Muscle of leg (tissue), 3 donors: ENCODE measurements at regions not wholly inside any gene's neighbourhood (a gene's known extent, or its start where the extent isn't known, plus 50 kb on each side); places are given as distances from the start of the nearest gene placed in this dataset.

Experiments
- DNase-seq: peaks from one replicate; pipeline ENCODE4 v3.0.0; 2013
- H3K27ac ChIP-seq: one replicate; pipeline ENCODE4 v1.5.1; 2013; ENCODE audit warnings: mild to moderate bottlenecking, low read length, control low read depth
- H3K27me3 ChIP-seq: one replicate; pipeline ENCODE4 v1.6.1; 2013; ENCODE audit warnings: low read length; ENCODE audit not compliant: control insufficient read depth, insufficient read depth
- H3K36me3 ChIP-seq: one replicate; pipeline ENCODE4 v1.6.1; 2013; ENCODE audit warnings: low read length; ENCODE audit not compliant: control insufficient read depth, insufficient read depth
- H3K4me1 ChIP-seq: one replicate; pipeline ENCODE4 v1.6.1; 2013; ENCODE audit warnings: low read length; ENCODE audit not compliant: control insufficient read depth, insufficient read depth
- H3K4me3 ChIP-seq: one replicate; pipeline ENCODE4 v1.5.1; 2013; ENCODE audit warnings: low read length, control low read depth
- H3K9me3 ChIP-seq: replicated peaks from 2 replicates; pipeline ENCODE4 v1.6.1; 2013; ENCODE audit warnings: low read depth, low read length; ENCODE audit not compliant: control insufficient read depth
- WGBS: methylation state at CpG from one replicate; pipeline ENCODE4 v1.1.5; 2013; ENCODE audit warnings: missing lambda C conversion rate; ENCODE audit not compliant: insufficient coverage; 5-methylcytosine and 5-hydroxymethylcytosine counted together

DNA sequence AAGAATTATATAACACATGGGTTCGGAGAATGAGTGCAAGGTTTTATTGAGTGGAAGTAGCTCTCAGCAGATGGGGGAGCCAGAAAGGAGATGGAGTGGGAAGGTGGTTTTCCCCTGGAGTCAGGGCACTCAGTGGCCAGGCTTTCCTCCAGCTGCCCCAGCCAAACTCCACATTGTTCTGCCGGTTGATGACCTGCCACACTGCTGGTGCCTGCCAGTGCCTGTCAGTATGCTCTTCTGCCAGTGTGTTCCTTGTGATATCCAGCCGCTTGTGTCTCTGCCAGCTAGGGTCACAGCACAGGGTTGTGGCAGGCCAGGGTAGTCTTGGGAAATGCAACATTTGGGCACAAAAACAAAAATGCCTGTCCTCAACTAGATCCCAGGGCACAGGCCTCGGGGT lies 604.8 kb upstream of the TECRL start:
- H3K36me3 ChIP-seq: no peaks in the 10 kb centered on the region
- no peaks in the 10 kb centered on the region for H3K9me3 ChIP-seq
- no peak overlapping the region for H3K27ac ChIP-seq
- H3K4me1 ChIP-seq: no peaks in the 10 kb centered on the region
- 94% methylated on average over 2 of the region's 4 CpGs for WGBS
- no peaks in the 10 kb centered on the region for H3K27me3 ChIP-seq
- no peak overlapping the region for H3K4me3 ChIP-seq
- DNase-seq: no peak

DNA sequence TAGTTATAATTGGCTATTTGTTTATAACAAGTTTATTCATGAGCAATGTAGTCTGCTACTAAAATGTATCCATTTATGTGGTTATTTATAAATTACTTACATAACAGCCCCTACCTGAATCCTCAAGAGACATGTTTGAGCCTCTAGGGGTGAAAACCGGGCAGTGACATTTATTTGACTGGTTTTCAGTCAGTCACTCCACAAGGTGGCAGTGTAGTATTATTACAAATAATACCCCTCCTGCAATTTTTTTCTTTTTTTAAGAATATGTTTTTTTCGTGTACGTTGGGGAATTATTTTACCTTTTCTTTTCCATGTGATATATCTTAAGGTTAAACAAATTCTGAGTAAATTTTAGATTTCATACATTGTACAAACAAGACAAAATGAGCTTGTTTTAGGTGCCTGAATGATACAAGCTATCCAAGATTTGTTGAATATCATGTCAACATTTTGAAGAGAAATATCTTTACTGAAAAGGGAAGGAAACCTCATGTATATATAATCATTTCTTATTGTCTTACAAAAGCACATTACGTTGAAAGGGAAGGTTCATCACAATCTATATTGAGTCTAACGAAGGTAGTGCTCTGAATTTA lies 598.7 kb upstream of the TECRL start:
- H3K27me3 ChIP-seq: no peaks in the 10 kb centered on the region
- WGBS: no CpG with 5 or more reads among the region's 5 CpGs

DNA sequence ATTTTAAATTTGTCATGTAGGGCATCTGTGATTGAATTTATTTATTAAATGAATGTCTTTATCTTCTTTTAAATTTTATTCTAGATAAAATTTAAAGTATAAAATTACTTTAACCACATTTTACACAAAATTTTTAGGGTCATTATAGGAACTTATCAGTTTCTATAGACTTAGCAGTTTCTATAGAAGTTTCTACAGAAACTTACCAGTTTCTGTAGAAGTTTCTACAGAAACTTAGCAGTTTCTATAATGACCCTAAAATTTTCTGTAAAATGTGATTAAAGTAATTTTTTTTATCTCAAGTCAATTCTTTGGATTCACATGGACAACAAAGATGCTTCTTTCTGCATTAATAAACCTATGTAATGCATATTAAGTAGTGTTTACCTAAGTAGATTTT lies 565.9 kb upstream of the TECRL start:
- no peaks in the 10 kb centered on the region for H3K27me3 ChIP-seq
- H3K4me3 ChIP-seq: no peak overlapping the region
- H3K36me3 ChIP-seq: no peaks in the 10 kb centered on the region
- DNase-seq: no peak
- H3K9me3 ChIP-seq: no peaks in the 10 kb centered on the region
- no peaks in the 10 kb centered on the region for H3K4me1 ChIP-seq
- H3K27ac ChIP-seq: no peak overlapping the region

More for the DNA sequence above, 598.7 kb upstream of the TECRL start:
- H3K4me3 ChIP-seq: no peak overlapping the region
- H3K9me3 ChIP-seq: no peaks in the 10 kb centered on the region
- no peaks in the 10 kb centered on the region for H3K36me3 ChIP-seq
- peak; percentile 6 for DNase-seq
- H3K27ac ChIP-seq: no peak overlapping the region
- H3K4me1 ChIP-seq: no peaks in the 10 kb centered on the region

DNA sequence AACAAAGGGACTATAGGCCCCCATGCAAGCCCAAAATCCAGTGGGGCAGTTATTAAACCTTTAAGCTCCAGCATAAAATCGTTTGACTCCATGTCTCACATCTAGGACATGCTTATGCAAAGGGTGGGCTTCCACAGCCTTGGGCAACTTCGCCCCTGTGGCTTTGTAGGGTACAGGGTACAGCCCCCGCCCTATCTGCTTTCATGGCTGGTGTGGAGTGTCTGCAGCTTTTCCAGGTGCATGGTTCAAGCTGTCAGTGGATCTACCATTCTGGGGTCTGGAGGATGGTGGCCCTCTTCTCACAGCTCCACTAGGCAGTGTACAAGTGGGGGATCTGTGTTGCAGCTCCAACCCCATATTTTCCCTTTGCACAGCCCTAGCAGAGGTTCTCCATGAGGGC lies 559.8 kb upstream of the TECRL start:
- 67% methylated on average over 1 of the region's 3 CpGs for WGBS

DNA sequence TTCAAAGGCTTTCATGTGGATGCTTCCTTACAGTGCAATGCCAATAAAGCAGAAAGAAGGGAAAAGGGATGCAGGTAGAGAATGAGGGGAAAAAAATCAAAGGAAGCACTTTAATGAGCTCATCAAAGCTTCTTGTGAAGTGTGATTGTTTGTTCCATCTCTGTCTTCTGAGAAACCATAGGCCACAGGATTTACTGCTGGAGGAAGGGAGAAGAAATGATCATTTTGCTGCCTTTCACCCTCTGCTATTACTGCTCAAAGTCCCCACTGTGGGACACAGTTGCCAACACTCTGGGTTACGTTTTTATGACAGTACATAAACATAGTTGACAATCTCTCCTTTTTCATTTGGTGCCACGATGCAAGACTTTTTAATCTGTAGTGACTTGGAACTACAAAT lies 558.0 kb upstream of the TECRL start:
- no peak overlapping the region for H3K4me3 ChIP-seq
- H3K4me1 ChIP-seq: no peaks in the 10 kb centered on the region
- no peaks in the 10 kb centered on the region for H3K9me3 ChIP-seq
- no peak for DNase-seq
- no peaks in the 10 kb centered on the region for H3K36me3 ChIP-seq
- H3K27ac ChIP-seq: no peak overlapping the region
- WGBS: no CpG with 5 or more reads among the region's 2 CpGs
- no peaks in the 10 kb centered on the region for H3K27me3 ChIP-seq

More for the DNA sequence above, 559.8 kb upstream of the TECRL start:
- H3K36me3 ChIP-seq: no peaks in the 10 kb centered on the region
- no peak overlapping the region for H3K4me3 ChIP-seq
- H3K4me1 ChIP-seq: no peaks in the 10 kb centered on the region
- no peak overlapping the region for H3K27ac ChIP-seq
- no peaks in the 10 kb centered on the region for H3K27me3 ChIP-seq
- H3K9me3 ChIP-seq: no peaks in the 10 kb centered on the region
- no peak for DNase-seq

DNA sequence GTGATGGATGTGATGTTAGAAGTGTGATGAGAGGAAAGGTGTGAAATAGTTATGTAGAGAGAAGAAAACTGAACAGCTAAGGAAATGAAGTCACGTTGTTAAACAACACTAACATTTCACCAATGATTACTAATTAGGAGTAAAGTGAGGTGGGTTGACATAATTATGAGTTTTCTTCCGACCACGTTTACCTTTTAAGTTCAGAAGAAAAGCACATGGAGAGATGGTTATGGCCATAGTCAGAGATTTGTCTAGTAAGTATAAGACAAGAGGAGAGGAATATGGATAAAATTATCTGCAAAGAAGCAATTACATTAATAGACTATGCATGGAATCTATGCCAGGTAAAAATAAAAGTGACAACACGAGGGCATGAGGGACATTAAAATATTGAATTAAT lies 551.3 kb upstream of the TECRL start:
- DNase-seq: no peak
- no peaks in the 10 kb centered on the region for H3K36me3 ChIP-seq
- no peak overlapping the region for H3K4me3 ChIP-seq
- no peaks in the 10 kb centered on the region for H3K27me3 ChIP-seq
- H3K9me3 ChIP-seq: peaks cover 3% of the 10 kb centered on the region
- WGBS: 64% methylated on average over 1 of the region's 4 CpGs
- H3K4me1 ChIP-seq: no peaks in the 10 kb centered on the region
- H3K27ac ChIP-seq: no peak overlapping the region

DNA sequence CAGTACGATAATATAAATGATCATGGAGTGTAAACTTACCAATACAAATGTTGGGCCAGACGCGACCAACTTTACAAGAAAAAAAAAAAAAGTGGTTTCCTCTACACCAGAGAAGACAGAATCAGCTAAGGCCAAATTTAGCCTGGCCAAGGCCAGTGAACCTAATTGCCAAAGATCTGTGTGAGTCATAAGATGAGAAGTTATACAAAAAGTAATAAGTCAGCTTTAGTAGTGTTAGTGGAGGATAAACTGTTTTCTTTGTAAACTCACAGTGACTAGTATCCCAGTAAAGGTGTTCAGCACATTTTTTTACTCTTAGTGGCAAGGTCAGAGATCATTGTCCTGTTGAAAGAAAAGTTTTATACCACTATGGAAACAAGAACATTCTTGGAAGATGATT lies 531.4 kb upstream of the TECRL start:
- no peaks in the 10 kb centered on the region for H3K36me3 ChIP-seq
- no peak for DNase-seq
- WGBS: no CpG with 5 or more reads among the region's 3 CpGs
- H3K4me1 ChIP-seq: no peaks in the 10 kb centered on the region
- no peaks in the 10 kb centered on the region for H3K9me3 ChIP-seq
- H3K27me3 ChIP-seq: no peaks in the 10 kb centered on the region
- no peak overlapping the region for H3K27ac ChIP-seq
- H3K4me3 ChIP-seq: no peak overlapping the region

DNA sequence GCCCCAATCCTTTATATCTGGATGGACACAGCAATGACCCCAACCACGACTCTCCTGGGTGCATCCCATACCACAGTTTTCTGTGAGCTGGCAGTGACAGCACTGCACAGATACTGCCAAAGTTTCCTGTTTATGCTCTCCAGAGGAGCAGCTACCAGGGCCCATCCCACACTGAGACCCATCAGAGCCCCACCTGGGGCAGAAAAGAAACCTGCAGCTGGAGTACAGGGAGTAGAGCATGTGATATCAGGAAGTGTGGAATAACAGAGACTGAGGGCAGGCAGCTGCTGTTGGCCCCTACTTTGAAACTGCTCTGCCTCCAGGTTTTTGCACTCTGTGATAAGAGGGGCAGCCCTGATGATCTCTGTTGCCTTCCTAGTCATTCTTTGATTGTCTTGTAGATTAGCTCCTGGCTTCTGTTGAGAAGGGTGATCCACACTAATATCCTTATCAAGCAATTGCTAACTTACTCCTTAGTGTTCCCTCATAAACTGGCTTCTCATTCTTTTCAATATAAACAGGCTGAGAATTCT lies 526.3 kb upstream of the TECRL start:
- Histone ChIP-seq H3K9me3 (no peaks in the 10 kb centered on the region), H3K36me3 (no peaks in the 10 kb centered on the region), H3K4me1 (no peaks in the 10 kb centered on the region), H3K4me3 (no peak overlapping the region), H3K27ac (no peak overlapping the region), H3K27me3 (no peaks in the 10 kb centered on the region)
- WGBS: 100% methylated on average over 1 of the region's 1 CpG
- no peak for DNase-seq

DNA sequence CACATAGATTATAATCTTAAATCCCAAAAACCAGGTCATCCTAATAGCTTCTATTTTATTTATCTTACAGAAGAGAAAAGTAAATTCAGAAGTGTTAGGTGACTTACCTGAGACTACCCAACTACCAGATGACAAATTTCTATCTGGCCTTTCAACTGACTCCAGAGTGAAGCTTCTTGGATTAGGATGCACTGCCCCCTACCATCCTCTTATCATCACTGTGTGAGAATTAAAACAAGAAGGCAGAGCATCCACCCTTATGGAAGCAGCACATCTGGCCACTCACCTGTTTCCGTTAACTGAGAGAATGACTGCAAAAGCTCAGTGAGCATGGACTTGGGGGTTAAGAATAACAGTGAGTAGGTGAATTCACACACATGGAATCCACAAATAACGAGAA lies 502.6 kb upstream of the TECRL start:
- Histone ChIP-seq H3K4me3 (no peak overlapping the region), H3K27ac (no peak overlapping the region), H3K36me3 (no peaks in the 10 kb centered on the region), H3K9me3 (no peaks in the 10 kb centered on the region), H3K27me3 (no peaks in the 10 kb centered on the region), H3K4me1 (no peaks in the 10 kb centered on the region)
- WGBS: no CpG with 5 or more reads among the region's 2 CpGs
- no peak for DNase-seq

DNA sequence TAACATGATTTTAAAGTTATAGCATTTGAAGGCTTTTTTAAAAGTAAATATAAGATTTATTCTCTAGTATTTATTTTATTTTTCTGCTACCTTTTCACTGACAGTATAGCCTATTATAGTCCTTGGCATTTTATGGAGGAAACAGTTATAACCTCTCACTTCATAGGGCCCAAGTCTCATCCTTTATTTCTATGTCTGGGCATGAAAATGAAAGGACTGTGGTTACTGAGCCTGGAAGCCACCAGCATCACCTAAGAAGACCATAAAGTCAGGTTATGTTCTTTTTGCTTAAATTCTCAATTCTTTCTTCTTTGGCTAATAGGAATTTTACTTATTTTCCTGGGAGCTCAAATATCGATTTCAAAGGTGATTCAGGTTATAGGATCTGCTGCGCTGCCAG lies 494.7 kb upstream of the TECRL start:
- WGBS: no CpG with 5 or more reads among the region's 2 CpGs
- Histone ChIP-seq H3K27me3 (no peaks in the 10 kb centered on the region), H3K4me1 (no peaks in the 10 kb centered on the region), H3K9me3 (no peaks in the 10 kb centered on the region), H3K36me3 (no peaks in the 10 kb centered on the region), H3K4me3 (no peak overlapping the region), H3K27ac (no peak overlapping the region)
- DNase-seq: no peak

DNA sequence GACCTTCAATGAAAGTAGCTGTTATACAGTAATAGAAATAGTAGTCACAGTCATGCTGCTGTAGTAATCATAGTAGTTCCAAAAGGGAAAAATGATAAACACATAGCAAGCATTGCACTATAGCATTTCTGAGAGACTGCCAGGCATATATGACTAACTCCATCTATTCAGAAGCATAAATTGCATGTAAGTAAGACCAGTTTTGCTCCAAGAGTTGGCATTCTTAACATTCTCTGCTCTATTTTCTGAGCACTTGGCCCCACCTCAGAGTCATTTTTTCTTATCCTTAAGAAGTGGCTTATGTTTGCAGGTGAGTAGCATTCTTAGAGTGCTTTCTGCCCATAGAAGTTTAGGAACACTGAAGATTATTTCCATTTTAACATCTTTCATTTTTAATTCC lies 490.3 kb upstream of the TECRL start:
- H3K36me3 ChIP-seq: no peaks in the 10 kb centered on the region
- no peaks in the 10 kb centered on the region for H3K9me3 ChIP-seq
- no peaks in the 10 kb centered on the region for H3K27me3 ChIP-seq
- no peaks in the 10 kb centered on the region for H3K4me1 ChIP-seq
- H3K27ac ChIP-seq: no peak overlapping the region
- no peak overlapping the region for H3K4me3 ChIP-seq
- DNase-seq: no peak
